SK-N-SH (cell line): ENCODE measurements at regions not wholly inside any gene's neighbourhood (a gene's known extent, or its start where the extent isn't known, plus 50 kb on each side); places are given as distances from the start of the nearest gene placed in this dataset.

Experiments used
- CTCF ChIA-PET: fragments of 300-600, 350-600 bp; formaldehyde crosslinking; extraction: SDS; loops from one replicate; lab custom pipeline; 2021; lab: Yijun Ruan, JAX
- POLR2A ChIA-PET: fragments of 350-600 bp; sonication (Branson Sonifier 250); formaldehyde crosslinking; extraction: SDS; loops from one replicate; lab custom pipeline; 2020; ENCODE audit warnings: antibody characterized with exemption, inconsistent platforms; lab: Yijun Ruan, JAX
- DNase-seq: peaks from one replicate; pipeline ENCODE4 v3.0.0; 2012
- H2AFZ ChIP-seq: fragments of 200-600 bp; sonication (generic); 2 replicates; pipeline ENCODE4 v1.8.1; 2016; ENCODE audit warnings: antibody characterized with exemption, mild to moderate bottlenecking, low read depth
- H3F3A ChIP-seq: fragments of 200-600 bp; sonication (generic); replicated peaks from 2 replicates; pipeline ENCODE3; 2016; ENCODE audit warnings: antibody characterized with exemption, mild to moderate bottlenecking; ENCODE audit not compliant: insufficient read depth
- H3K27ac ChIP-seq, 2 experiments: fragments of 200-500 bp in 1 of 2; fragments of 200-600 bp in 1 of 2; sonication (Bioruptor generic) in 1 of 2; sonication (generic), shearing (Covaris generic) in 1 of 2; 2 replicates each; pipeline versions ENCODE4 v1.5.1 to v1.6.1; 2014 to 2016; ENCODE audit warnings: low read depth in 2 of 2, inconsistent platforms in 1 of 2, low read length in 1 of 2, mild to moderate bottlenecking in 1 of 2, mixed read lengths in 1 of 2
- H3K27me3 ChIP-seq: fragments of 200-600 bp; sonication (generic), shearing (Covaris generic); 2 replicates; pipeline ENCODE4 v1.6.1; 2016; ENCODE audit warnings: mixed run types; ENCODE audit not compliant: insufficient read depth
- H3K36me3 ChIP-seq, 2 experiments: fragments of 200-500 bp in 1 of 2; fragments of 200-600 bp in 1 of 2; sonication (Bioruptor generic) in 1 of 2; sonication (generic) in 1 of 2; replicated peaks in 1 of 2; 2 replicates each; pipeline versions ENCODE3 to v1.5.1; 2014 to 2016; ENCODE audit warnings: low read length in 1 of 2, mild to moderate bottlenecking in 1 of 2; ENCODE audit not compliant: insufficient read depth in 2 of 2, control insufficient read depth in 1 of 2
- H3K4me1 ChIP-seq, 2 experiments: fragments of 200-500 bp in 1 of 2; fragments of 200-600 bp in 1 of 2; sonication (Bioruptor generic) in 1 of 2; sonication (generic), shearing (Covaris generic) in 1 of 2; 2 replicates each; pipeline versions ENCODE4 v1.5.1 to v1.6.1; 2014 to 2016; ENCODE audit warnings: low read depth in 1 of 2, low read length in 1 of 2, mixed run types in 1 of 2; ENCODE audit not compliant: insufficient read depth in 2 of 2, control insufficient read depth in 1 of 2
- H3K4me2 ChIP-seq: fragments of 200-600 bp; sonication (generic), shearing (Covaris generic); 2 replicates; pipeline ENCODE4 v1.6.1; 2017; ENCODE audit warnings: mixed run types
- H3K4me3 ChIP-seq, 2 experiments: fragments of 200-500 bp in 1 of 2; fragments of 200-600 bp in 1 of 2; sonication (Bioruptor generic) in 1 of 2; sonication (generic), shearing (Covaris generic) in 1 of 2; 2 replicates each; pipeline versions ENCODE4 v1.5.1 to v1.8.1; 2014 to 2016; ENCODE audit warnings: low read depth in 2 of 2, inconsistent platforms in 1 of 2, low read length in 1 of 2, mild to moderate bottlenecking in 1 of 2, mixed read lengths in 1 of 2, moderate library complexity in 1 of 2
- H3K79me2 ChIP-seq: fragments of 200-600 bp; sonication (generic); 2 replicates; pipeline ENCODE4 v1.8.1; 2017; ENCODE audit warnings: mild to moderate bottlenecking; ENCODE audit not compliant: insufficient read depth
- H3K9ac ChIP-seq: fragments of 200-600 bp; sonication (generic); 2 replicates; pipeline ENCODE4 v1.6.1; 2017; ENCODE audit warnings: mixed run types
- H3K9me2 ChIP-seq: fragments of 200-600 bp; sonication (generic); 2 replicates; pipeline ENCODE4 v1.6.1; 2017; ENCODE audit warnings: mixed run types
- H3K9me3 ChIP-seq: fragments of 200-600 bp; sonication (generic); 2 replicates; pipeline ENCODE4 v1.6.1; 2017; ENCODE audit warnings: mixed run types, mild to moderate bottlenecking, moderate library complexity
- H4K20me1 ChIP-seq: fragments of 200-600 bp; sonication (generic); 2 replicates; pipeline ENCODE4 v1.6.1; 2017; ENCODE audit warnings: mild to moderate bottlenecking, mixed run types; ENCODE audit not compliant: insufficient read depth
- CTCF ChIP-seq: fragments of 200-600 bp; sonication (generic); IDR thresholded peaks from 2 replicates; pipeline ENCODE4 v1.6.1; 2017; ENCODE audit warnings: antibody characterized with exemption, mild to moderate bottlenecking, moderate library complexity
- EP300 ChIP-seq, 2 experiments: IDR thresholded peaks; 2 replicates each; pipeline versions ENCODE4 v1.4.0 to v1.6.1; 2012; ENCODE audit warnings: borderline replicate concordance in 1 of 2, low read depth in 1 of 2, low read length in 1 of 2
- EZH2phosphoT487 ChIP-seq: fragments of 200-600 bp; sonication (generic); IDR thresholded peaks from 2 replicates; pipeline ENCODE4 v1.6.1; 2017; ENCODE audit warnings: low read depth, mixed run types, mild to moderate bottlenecking, antibody characterized with exemption, moderate library complexity, borderline replicate concordance
- FOSL2 ChIP-seq: IDR thresholded peaks from 2 replicates; pipeline ENCODE4 v1.4.0; 2012; ENCODE audit warnings: low read depth, mild to moderate bottlenecking, moderate library complexity, borderline replicate concordance
- FOXJ3 ChIP-seq: sonication (generic); formaldehyde crosslinking; IDR thresholded peaks from 2 replicates; pipeline ENCODE4 v1.5.1; 2020; ENCODE audit warnings: mild to moderate bottlenecking, missing genetic modification reagents
- GABPA ChIP-seq: IDR thresholded peaks from 2 replicates; pipeline ENCODE4 v1.4.0; 2012; ENCODE audit warnings: low read depth, mild to moderate bottlenecking
- GATA2 ChIP-seq: sonication (generic); formaldehyde crosslinking; IDR thresholded peaks from 2 replicates; pipeline ENCODE4 v1.5.0; 2020; ENCODE audit warnings: mild to moderate bottlenecking, missing genetic modification reagents
- MXI1 ChIP-seq: IDR thresholded peaks from 2 replicates; pipeline ENCODE4 v1.6.1; 2012; ENCODE audit warnings: mild to moderate bottlenecking, low read depth, low read length, improper control_type of control experiment
- PBX3 ChIP-seq: IDR thresholded peaks from 2 replicates; pipeline ENCODE4; 2012
- RAD21 ChIP-seq: IDR thresholded peaks from 2 replicates; pipeline ENCODE4 v1.6.1; 2012; ENCODE audit warnings: mild to moderate bottlenecking, low read length
- RCOR1 ChIP-seq: fragments of 150-350 bp; IDR thresholded peaks from 2 replicates; pipeline ENCODE4 v1.6.1; 2017; ENCODE audit warnings: antibody characterized with exemption, low read length
- REST ChIP-seq: IDR thresholded peaks from 2 replicates; pipeline ENCODE4 v1.6.1; 2012; ENCODE audit warnings: mild to moderate bottlenecking, low read depth, low read length, moderate library complexity
- RFX5 ChIP-seq: IDR thresholded peaks from 2 replicates; pipeline ENCODE4 v1.6.1; 2012; ENCODE audit warnings: mild to moderate bottlenecking, improper control_type of control experiment, low read length
- SIN3A ChIP-seq: IDR thresholded peaks from 2 replicates; pipeline ENCODE4 v1.6.1; 2012; ENCODE audit warnings: low read depth, mild to moderate bottlenecking, low read length, moderate library complexity, borderline replicate concordance
- TAF1 ChIP-seq: IDR thresholded peaks from 2 replicates; pipeline ENCODE4 v1.6.1; 2012; ENCODE audit warnings: low read depth, mild to moderate bottlenecking, low read length, moderate library complexity, borderline replicate concordance
- TCF12 ChIP-seq: IDR thresholded peaks from 2 replicates; pipeline ENCODE4 v1.4.0; 2012
- USF1 ChIP-seq: IDR thresholded peaks from 2 replicates; pipeline ENCODE4 v1.4.0; 2012; ENCODE audit warnings: low read depth, borderline replicate concordance
- USF2 ChIP-seq: fragments of 150-350 bp; IDR thresholded peaks from 2 replicates; pipeline ENCODE4 v1.6.1; 2017; ENCODE audit warnings: antibody characterized with exemption, low read length, low read depth, borderline replicate concordance
- YY1 ChIP-seq: IDR thresholded peaks from 2 replicates; pipeline ENCODE4 v1.4.0; 2012; ENCODE audit warnings: low read depth, mild to moderate bottlenecking
- WGBS: methylation state at CpG from one replicate; pipeline ENCODE4 v1.1.6; 2017; ENCODE audit warnings: low lambda C conversion rate; 5-methylcytosine and 5-hydroxymethylcytosine counted together

- ChIA-PET CTCF (no interaction called here), POLR2A (no interaction called here)
- no peak for DNase-seq
- Histone ChIP-seq H3K36me3 (no peaks in the 10 kb centered on the region), H2AFZ (no peak overlapping the region), H3F3A (peaks cover 8% of the 10 kb centered on the region), H3K27ac (peak overlapping the region in 1 of 2 experiments; percentile 8; a peak in 2 of 4 replicates), H3K9me2 (no peaks in the 10 kb centered on the region), H3K4me1 (peaks cover 0 to 2% of the 10 kb centered on the region in 2 experiments; a peak in 2 of 4 replicates), H3K4me2 (no peak overlapping the region), H3K4me3 (no peak overlapping the region), H3K79me2 (no peaks in the 10 kb centered on the region), H3K9ac (no peak overlapping the region), H4K20me1 (no peaks in the 10 kb centered on the region), H3K27me3 (no peaks in the 10 kb centered on the region), H3K9me3 (no peaks in the 10 kb centered on the region)
- TF ChIP-seq RCOR1 (peak; percentile 46; the same call in 1 of the 2 replicates), SIN3A (no peak), FOXJ3 (CRISPR knock-in tag) (no peak), USF1 (no peak), EZH2phosphoT487 (no peak), EP300 (IDR thresholded peaks at IDR 0.05; ENCODE audit: borderline replicate concordance in 1 of 2, low read depth in 1 of 2, low read length in 1 of 2) (peak in 1 of 2 experiments; percentile 60; a peak in 2 of 4 replicates), TAF1 (no peak), TCF12 (peak; percentile 20; the same call in 1 of the 2 replicates), CTCF (no peak), GATA2 (no peak), MXI1 (no peak), RFX5 (no peak), RAD21 (no peak), GABPA (no peak)
- 47% methylated on average over 1 of the region's 1 CpG for WGBS
Measured at GRCh38 chr13:85298387-85298924, 500.8 kb downstream of the SLITRK6 start.

- Histone ChIP-seq H3K4me1 (peaks cover 3 to 6% of the 10 kb centered on the region in 2 experiments; a peak in 3 of 4 replicates), H3K27me3 (no peaks in the 10 kb centered on the region), H3K79me2 (no peaks in the 10 kb centered on the region), H3K27ac (no peak overlapping the region), H3K36me3 (no peaks in the 10 kb centered on the region), H2AFZ (no peak overlapping the region), H3K9ac (no peak overlapping the region), H3K9me3 (no peaks in the 10 kb centered on the region), H3F3A (peaks cover 4% of the 10 kb centered on the region), H4K20me1 (no peaks in the 10 kb centered on the region), H3K9me2 (no peaks in the 10 kb centered on the region), H3K4me2 (no peak overlapping the region), H3K4me3 (no peak overlapping the region)
- CTCF ChIA-PET: no interaction called here
- WGBS: no CpG with 5 or more reads among the region's 1 CpG
- no peak for DNase-seq
- POLR2A ChIA-PET: no interaction called here
- TF ChIP-seq USF2 (no peak), YY1 (no peak), PBX3 (no peak), FOSL2 (no peak), GABPA (no peak), REST (no peak), USF1 (no peak)
Measured at GRCh38 chr13:85288698-85289097, 510.5 kb downstream of the SLITRK6 start.
